Neural cell (in vitro differentiated cells): ENCODE measurements at regions not wholly inside any gene's neighbourhood (a gene's known extent, or its start where the extent isn't known, plus 50 kb on each side); places are given as distances from the start of the nearest gene placed in this dataset.

Source experiments
- H2AFZ ChIP-seq: fragments of 200-600, 300-800 bp; sonication (generic), shearing (Covaris generic); 2 replicates; pipeline ENCODE4 v1.6.0; 2014; ENCODE audit warnings: low read depth, mild to moderate bottlenecking, antibody characterized with exemption, low read length, moderate library complexity
- H3F3A ChIP-seq: fragments of 200-600 bp; shearing (Covaris generic); 2 replicates; pipeline ENCODE4 v1.6.1; 2016; ENCODE audit warnings: mild to moderate bottlenecking, moderate library complexity, mixed read lengths, antibody characterized with exemption, low read length; ENCODE audit not compliant: insufficient read depth, poor library complexity, severe bottlenecking
- H3K27ac ChIP-seq: fragments of 200-600, 300-800 bp; sonication (generic), shearing (Covaris generic); 2 replicates; pipeline ENCODE4 v1.5.1; 2014; ENCODE audit warnings: mild to moderate bottlenecking, low read length, moderate library complexity
- H3K27me3 ChIP-seq: fragments of 300-800, 200-600 bp; sonication (generic), shearing (Covaris generic); 2 replicates; pipeline ENCODE4 v1.6.0; 2014; ENCODE audit warnings: mild to moderate bottlenecking, low read depth, low read length, moderate library complexity; ENCODE audit not compliant: insufficient read depth
- H3K36me3 ChIP-seq: fragments of 300-800, 200-600 bp; sonication (generic), shearing (Covaris generic); 2 replicates; pipeline ENCODE4 v1.5.1; 2014; ENCODE audit warnings: mild to moderate bottlenecking, antibody characterized with exemption, low read length, moderate library complexity; ENCODE audit not compliant: insufficient read depth
- H3K4me2 ChIP-seq: fragments of 300-800, 200-600 bp; sonication (generic), shearing (Covaris generic); 2 replicates; pipeline ENCODE4 v1.6.0; 2014; ENCODE audit warnings: mild to moderate bottlenecking, low read length
- H3K4me3 ChIP-seq: fragments of 300-800, 200-600 bp; sonication (generic), shearing (Covaris generic); 2 replicates; pipeline ENCODE4 v1.5.1; 2014; ENCODE audit warnings: mild to moderate bottlenecking, low read length, moderate library complexity
- H3K79me2 ChIP-seq: fragments of 200-600 bp; shearing (Covaris generic); replicated peaks from 2 replicates; pipeline ENCODE4 v1.6.0; 2014; ENCODE audit warnings: mild to moderate bottlenecking, low read length, moderate library complexity; ENCODE audit not compliant: insufficient read depth
- H3K9ac ChIP-seq: fragments of 300-800, 200-600 bp; sonication (generic), shearing (Covaris generic); 2 replicates; pipeline ENCODE4 v1.6.1; 2016; ENCODE audit warnings: mild to moderate bottlenecking, low read length, mixed read lengths
- H3K9me2 ChIP-seq: fragments of 200-600 bp; shearing (Covaris generic); 2 replicates; pipeline ENCODE4 v1.6.1; 2016; ENCODE audit warnings: mild to moderate bottlenecking, low read length, mixed read lengths; ENCODE audit not compliant: insufficient read depth
- H3K9me3 ChIP-seq: fragments of 200-600, 300-800 bp; sonication (generic), shearing (Covaris generic); 2 replicates; pipeline ENCODE4 v1.6.1; 2016; ENCODE audit warnings: mild to moderate bottlenecking, mixed run types, low read length, moderate library complexity, mixed read lengths
- H4K20me1 ChIP-seq: fragments of 200-600 bp; shearing (Covaris generic); 2 replicates; pipeline ENCODE4 v1.6.1; 2016; ENCODE audit warnings: mild to moderate bottlenecking, mixed run types; ENCODE audit not compliant: insufficient read depth
- EP300 ChIP-seq: fragments of 450-650 bp; conservative IDR thresholded peaks from 2 replicates; pipeline ENCODE4 v1.6.1; 2014; ENCODE audit warnings: antibody characterized with exemption, mild to moderate bottlenecking, moderate library complexity; ENCODE audit not compliant: poor library complexity, severe bottlenecking
- EZH2 ChIP-seq: fragments of 200-600, 300-800 bp; shearing (Covaris generic), sonication (generic); IDR thresholded peaks from 2 replicates; pipeline ENCODE4 v1.6.1; 2014; ENCODE audit warnings: antibody characterized with exemption, low read length, borderline replicate concordance, mild to moderate bottlenecking; ENCODE audit not compliant: insufficient read depth, poor library complexity, severe bottlenecking
- MXI1 ChIP-seq: fragments of 450-650 bp; conservative IDR thresholded peaks from 2 replicates; pipeline ENCODE4 v1.6.1; 2014; ENCODE audit warnings: antibody characterized with exemption, mild to moderate bottlenecking; ENCODE audit not compliant: poor library complexity, severe bottlenecking
- POLR2AphosphoS5 ChIP-seq: IDR thresholded peaks from 2 replicates; pipeline ENCODE4 v1.6.1; 2012
- RAD21 ChIP-seq: fragments of 450-650 bp; conservative IDR thresholded peaks from 2 replicates; pipeline ENCODE4 v1.6.1; 2014; ENCODE audit warnings: antibody characterized with exemption, mild to moderate bottlenecking, moderate library complexity
- REST ChIP-seq: IDR thresholded peaks from 2 replicates; pipeline ENCODE4 v1.6.1; 2012; ENCODE audit warnings: borderline replicate concordance
- SMC3 ChIP-seq: fragments of 450-650 bp; conservative IDR thresholded peaks from 2 replicates; pipeline ENCODE4 v1.6.1; 2014; ENCODE audit warnings: antibody characterized with exemption, mild to moderate bottlenecking, moderate library complexity; ENCODE audit not compliant: poor library complexity
- TAF1 ChIP-seq: IDR thresholded peaks from 2 replicates; pipeline ENCODE4 v1.6.1; 2012; ENCODE audit warnings: low read depth
- TF ChIP-seq, protein P1 (sequence below): fragments of 450-650 bp; IDR thresholded peaks from 2 replicates; pipeline ENCODE4 v1.5.1; 2014; ENCODE audit warnings: antibody characterized with exemption, mild to moderate bottlenecking, moderate library complexity; ENCODE audit not compliant: poor library complexity, severe bottlenecking

DNA sequence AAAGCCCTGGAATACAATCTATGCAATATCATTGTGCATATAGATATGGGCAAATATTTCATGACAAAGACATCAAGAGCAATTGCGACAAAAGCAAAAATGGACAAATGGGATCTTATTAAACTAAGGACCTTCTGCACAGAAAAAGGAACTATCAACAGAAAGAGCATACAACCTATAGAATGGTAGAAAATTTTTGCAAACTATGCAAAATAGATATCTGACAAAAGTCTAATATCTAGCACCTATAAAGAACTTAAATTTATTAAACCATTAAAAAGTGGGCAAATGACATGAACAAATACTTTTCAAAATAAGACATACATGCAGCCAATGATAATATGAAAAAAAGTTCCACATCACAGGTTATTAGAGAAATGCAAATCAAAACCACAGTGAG is 312.9 kb downstream of the GLUD2 start:
- Histone ChIP-seq H3K27me3 (no peaks in the 10 kb centered on the region), H3K4me3 (no peak overlapping the region), H4K20me1 (no peaks in the 10 kb centered on the region), H3K27ac (no peak overlapping the region), H3K36me3 (no peaks in the 10 kb centered on the region), H2AFZ (no peak overlapping the region), H3K9me3 (no peaks in the 10 kb centered on the region), H3K9me2 (no peaks in the 10 kb centered on the region), H3K4me2 (no peak overlapping the region), H3K79me2 (no peaks in the 10 kb centered on the region), H3K9ac (no peak overlapping the region), H3F3A (no peaks in the 10 kb centered on the region)
- TF ChIP-seq, protein P1, sequence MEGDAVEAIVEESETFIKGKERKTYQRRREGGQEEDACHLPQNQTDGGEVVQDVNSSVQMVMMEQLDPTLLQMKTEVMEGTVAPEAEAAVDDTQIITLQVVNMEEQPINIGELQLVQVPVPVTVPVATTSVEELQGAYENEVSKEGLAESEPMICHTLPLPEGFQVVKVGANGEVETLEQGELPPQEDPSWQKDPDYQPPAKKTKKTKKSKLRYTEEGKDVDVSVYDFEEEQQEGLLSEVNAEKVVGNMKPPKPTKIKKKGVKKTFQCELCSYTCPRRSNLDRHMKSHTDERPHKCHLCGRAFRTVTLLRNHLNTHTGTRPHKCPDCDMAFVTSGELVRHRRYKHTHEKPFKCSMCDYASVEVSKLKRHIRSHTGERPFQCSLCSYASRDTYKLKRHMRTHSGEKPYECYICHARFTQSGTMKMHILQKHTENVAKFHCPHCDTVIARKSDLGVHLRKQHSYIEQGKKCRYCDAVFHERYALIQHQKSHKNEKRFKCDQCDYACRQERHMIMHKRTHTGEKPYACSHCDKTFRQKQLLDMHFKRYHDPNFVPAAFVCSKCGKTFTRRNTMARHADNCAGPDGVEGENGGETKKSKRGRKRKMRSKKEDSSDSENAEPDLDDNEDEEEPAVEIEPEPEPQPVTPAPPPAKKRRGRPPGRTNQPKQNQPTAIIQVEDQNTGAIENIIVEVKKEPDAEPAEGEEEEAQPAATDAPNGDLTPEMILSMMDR, result no peak
- TF ChIP-seq REST, result no peak
- no peak for TF ChIP-seq SMC3
- TF ChIP-seq TAF1, result no peak
- no peak for TF ChIP-seq EP300

GRCh38 chrX:121365572-121366161 is 318.3 kb downstream of the GLUD2 start:
- H3K4me2 ChIP-seq, result no peak overlapping the region
- H3K9me2 ChIP-seq, result no peaks in the 10 kb centered on the region
- H4K20me1 ChIP-seq, result no peaks in the 10 kb centered on the region
- no peaks in the 10 kb centered on the region for H3K79me2 ChIP-seq
- no peaks in the 10 kb centered on the region for H3F3A ChIP-seq
- H3K9me3 ChIP-seq, result no peaks in the 10 kb centered on the region
- H2AFZ ChIP-seq, result no peak overlapping the region
- no peaks in the 10 kb centered on the region for H3K36me3 ChIP-seq
- H3K9ac ChIP-seq, result no peak overlapping the region
- H3K27ac ChIP-seq, result no peak overlapping the region
- no peaks in the 10 kb centered on the region for H3K27me3 ChIP-seq
- no peak overlapping the region for H3K4me3 ChIP-seq
- TF ChIP-seq EZH2 (no peak), RAD21 (no peak), MXI1 (no peak), EP300 (no peak), TAF1 (no peak), REST (no peak), POLR2AphosphoS5 (no peak), SMC3 (no peak)
- TF ChIP-seq, protein P1, result no peak
